NCI-H1436 treated with DMSO at 0.1 percent for 48 hours (cell line): ENCODE measurements at regions not wholly inside any gene's neighbourhood (a gene's known extent, or its start where the extent isn't known, plus 50 kb on each side); places are given as distances from the start of the nearest gene placed in this dataset.

Source experiments
- DNase-seq: peaks from one replicate; lab custom pipeline; 2025; lab: John Stamatoyannopoulos, UW

GRCh38 chr20:22466447-22467171, 117.8 kb downstream of the FOXA2 start:
- no peak for DNase-seq

- no peak for DNase-seq
Measured at GRCh38 chr20:22465622-22466446, 118.5 kb downstream of the FOXA2 start.

DNA sequence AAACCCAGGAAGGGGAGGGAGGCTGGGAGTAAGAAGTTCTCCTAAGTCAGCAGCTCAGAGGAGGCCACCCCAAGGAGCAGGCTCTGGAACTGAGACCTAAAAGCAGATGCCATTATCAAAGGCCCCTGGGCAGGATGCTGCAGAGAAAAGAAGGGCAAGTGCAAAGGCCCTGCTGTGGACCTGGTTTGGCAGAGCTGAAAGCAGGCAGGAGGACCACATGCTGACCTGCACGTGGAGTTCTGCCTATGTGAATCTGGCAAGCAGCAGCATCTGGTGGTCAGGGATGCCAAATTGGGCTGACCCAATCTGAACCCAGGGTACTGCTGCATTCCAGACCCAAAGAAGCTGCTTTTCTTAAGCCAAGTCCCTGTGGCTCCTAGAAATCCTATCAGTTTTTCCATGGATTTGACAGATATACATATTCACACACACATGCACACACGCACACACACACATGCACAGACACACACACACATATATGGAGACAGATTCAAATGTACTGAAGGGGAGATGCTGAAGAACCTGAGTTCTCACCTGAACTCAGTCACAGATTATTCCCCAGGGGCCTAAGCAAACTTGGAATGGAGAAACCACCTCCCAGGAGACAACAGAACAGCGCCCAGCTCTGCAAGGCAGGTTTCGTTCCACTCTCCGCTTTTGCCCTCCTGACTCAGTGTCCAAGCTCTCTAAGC, 119.9 kb downstream of the FOXA2 start:
- no peak for DNase-seq

DNA sequence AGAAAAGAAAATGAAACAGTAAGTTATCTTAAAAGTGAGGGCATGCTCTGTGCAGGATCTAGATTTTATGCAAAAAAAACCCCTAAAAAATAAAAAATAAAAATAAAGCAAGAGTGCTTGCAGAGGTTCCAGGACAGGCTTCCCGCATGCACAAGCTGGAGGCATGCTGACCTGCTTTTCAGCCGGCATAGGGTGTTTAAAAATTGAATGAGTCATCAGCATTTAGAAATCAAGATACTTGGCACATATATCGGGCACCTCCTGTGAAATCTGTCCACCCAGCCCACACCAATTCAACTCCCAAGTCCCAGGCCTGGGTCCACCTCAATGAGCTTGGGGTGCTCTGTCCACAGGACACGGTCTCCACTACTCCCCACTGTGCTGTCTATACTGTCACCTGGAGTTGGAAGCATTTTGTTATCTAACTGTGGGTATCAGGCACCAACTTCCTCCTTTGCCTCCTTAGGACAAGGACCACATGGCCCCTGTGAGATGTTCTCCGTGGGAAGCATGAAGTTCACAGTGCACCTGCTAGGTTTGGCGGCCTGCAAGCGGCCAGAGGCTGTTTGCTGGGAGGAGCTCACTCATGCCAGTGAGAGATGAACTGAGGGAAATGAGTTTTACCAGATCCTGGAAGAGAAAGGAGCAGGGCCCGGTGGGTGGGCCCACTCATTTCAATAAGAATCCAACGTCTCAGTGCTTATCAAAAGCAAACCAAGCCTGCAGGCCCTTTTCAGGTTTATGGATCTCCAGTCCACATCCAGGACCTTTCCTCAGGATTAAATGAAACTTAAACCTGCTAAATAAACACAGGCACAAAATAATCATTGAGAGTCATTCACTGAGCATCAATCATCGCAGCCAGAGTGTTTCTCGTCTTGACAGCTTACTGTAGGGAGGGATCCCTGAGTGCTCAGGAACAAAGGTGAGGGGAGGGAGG, 121.1 kb downstream of the FOXA2 start:
- peak; percentile 81 for DNase-seq

GRCh38 chr20:22460803-22461202, 123.6 kb downstream of the FOXA2 start:
- DNase-seq, result no peak

DNA sequence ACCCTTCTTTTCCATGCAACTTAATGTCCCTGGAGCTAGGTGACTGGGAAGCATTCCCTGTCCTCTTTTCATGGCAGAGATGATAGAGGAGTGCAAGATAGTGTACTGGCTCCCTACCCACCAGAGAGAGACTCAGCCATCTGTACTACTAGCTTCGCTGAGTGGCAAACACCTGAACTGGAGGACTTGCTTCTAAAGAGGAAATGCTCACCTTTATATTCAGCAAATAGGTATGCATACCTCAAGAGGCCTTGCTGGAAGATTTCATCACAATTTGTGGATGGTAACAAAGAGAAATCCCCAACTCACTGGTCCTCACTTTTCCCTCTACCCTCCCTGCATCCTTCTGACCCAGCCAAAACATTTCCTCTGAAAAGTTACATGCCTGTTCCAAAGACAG, 124.1 kb downstream of the FOXA2 start:
- no peak for DNase-seq

DNA sequence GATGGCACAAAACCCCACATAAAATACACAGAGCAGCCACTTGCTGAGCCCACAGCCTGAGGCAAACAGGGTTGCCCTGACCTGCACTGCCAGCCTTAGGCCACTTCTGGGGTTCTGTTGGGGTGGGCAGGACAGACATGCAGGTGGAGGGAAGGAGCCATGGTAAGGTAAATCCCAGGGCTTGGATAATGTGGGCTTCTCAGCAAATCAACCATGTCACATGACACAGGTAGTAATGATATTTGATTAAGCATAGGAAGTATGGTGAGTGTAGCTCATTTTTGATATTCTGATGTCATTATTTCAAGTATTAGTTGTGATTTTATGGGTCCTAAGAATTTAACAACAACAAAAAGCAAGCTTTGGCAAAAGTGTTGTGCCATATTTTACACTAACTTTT, 124.6 kb downstream of the FOXA2 start:
- no peak for DNase-seq

GRCh38 chr20:22456109-22456508, 128.3 kb downstream of the FOXA2 start:
- no peak for DNase-seq

DNA sequence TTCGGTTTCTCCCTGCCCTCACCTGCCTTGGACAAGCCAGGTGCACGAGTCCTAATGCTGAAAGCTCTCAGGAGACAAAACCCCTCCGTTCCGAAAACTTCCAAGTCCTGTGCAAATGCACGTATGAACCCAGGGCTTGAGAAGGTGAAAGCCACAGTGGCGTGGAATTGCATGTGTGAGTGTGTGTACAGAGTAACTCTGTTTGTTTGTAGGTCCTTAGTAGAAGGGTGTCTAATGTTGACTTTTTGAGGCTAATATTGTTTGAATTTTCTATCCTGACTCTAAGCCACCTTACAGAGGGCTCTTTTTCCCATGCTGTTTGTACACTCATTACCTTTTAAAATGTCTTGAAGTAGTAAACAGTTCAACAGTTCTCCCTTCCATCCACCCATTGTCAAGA, 129.1 kb downstream of the FOXA2 start:
- DNase-seq, result no peak

- no peak for DNase-seq
Measured at GRCh38 chr20:22453244-22454080, 130.9 kb downstream of the FOXA2 start.

DNA sequence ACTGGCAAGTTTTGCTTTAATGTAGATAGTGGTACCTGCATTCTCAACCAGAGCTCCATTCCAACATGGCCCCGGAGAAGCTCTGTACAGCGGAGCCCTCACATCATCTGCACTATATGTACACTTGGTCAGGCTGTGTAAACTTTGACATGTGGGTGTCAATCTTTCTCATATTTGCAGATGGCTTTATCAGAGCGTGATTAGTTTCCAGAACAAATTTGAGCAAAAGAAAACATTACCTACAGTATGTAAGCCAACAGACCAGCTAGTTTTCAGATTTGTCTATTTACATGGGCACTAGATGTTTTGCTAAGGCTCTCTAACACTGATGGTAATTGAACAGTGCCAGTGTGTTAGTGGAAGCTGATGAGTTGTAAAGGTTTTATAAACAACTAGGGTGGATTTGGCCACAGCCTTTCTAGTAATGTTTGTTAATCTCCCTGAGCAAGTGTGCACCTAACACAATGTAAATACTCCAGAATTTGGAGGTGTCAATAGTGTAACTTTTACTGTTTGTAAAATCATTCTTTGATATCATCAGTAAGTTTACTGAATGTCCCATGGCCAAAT, 131.8 kb downstream of the FOXA2 start:
- no peak for DNase-seq

DNA sequence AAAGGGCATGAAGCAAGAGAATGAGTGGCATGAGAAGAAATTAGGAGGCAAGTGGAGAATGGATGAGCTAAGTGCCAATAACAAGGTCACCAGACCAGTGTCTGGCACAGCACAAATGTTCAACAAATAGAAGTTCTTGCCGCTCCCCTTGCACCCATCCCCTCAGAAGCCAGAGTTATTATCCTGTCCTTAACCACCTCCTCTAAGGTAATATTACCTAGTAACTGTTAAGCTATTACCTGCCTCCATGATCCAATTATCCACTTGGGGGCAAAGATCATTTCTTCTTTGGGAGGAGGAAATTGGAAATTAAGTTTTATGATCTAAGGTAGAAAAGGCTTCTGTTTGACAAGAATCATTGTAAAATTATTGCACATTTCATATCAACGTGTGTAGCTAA, 133.8 kb downstream of the FOXA2 start:
- no peak for DNase-seq

- DNase-seq, result no peak
Measured at GRCh38 chr20:22449188-22449973, 135.0 kb downstream of the FOXA2 start.

DNA sequence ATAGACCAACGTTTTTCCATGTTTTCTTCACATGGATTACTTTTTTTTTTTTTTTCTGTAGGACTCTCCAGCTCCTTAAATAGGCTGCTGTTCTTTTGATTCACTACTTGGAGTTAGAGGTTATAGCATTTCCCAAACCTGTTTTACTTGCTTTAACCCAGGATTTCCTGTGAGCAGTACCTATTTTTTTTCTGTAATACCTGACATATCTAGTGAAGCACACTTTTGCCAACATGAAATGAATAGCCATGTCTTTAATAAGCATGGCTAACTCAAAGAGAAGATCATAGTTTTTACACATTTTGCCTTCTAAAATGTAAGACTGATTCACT, 137.0 kb downstream of the FOXA2 start:
- DNase-seq, result no peak

- no peak for DNase-seq
Measured at GRCh38 chr20:22446613-22447446, 137.5 kb downstream of the FOXA2 start.

DNA sequence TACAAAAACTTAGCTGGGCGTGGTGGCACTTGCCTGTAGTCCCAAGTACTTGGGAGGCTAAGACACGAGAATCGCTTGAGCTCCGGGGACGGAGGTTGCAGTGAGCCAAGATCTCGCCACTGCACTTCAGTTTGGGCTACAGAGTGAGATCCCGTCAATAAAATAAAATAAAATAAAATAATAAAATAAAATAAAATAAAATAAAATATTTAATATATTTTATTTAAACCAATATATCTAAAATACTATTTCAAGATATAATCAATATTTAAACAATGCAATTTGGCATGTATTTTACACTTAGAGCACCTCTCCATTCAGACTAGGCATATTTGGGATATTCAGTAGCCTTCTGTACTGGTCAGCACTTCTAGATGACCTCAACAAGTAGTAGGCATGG, 142.1 kb downstream of the FOXA2 start:
- DNase-seq, result no peak

GRCh38 chr20:22438926-22439325, 145.4 kb downstream of the FOXA2 start:
- no peak for DNase-seq

DNA sequence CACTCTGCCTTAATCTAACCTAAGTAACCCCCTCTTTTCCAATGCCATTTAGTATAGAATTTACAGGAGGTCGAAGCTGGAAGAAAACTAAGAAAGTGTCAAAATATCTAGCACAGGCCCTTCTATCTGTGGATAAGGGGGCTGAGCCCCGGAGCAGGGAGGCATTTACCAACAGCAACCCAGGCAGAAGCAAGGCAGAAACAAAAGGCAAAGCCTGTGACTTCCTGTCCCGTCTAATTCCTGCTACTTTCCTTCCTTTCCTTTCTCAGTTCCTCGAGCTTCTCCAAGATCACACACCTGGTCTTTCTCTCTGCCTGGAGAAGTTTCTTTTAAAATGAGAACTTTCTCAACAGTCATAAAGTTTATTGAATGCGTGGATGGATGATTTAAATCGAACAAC, 146.0 kb downstream of the FOXA2 start:
- DNase-seq, result no peak

GRCh38 chr20:22437354-22437753, 147.0 kb downstream of the FOXA2 start:
- DNase-seq, result no peak
